ENCODE measurements at regions not wholly inside any gene's neighbourhood (a gene's known extent, or its start where the extent isn't known, plus 50 kb on each side); places are given as distances from the start of the nearest gene placed in this dataset.
"Not testable (repeated sequence)": the region's sequence is repeated elsewhere in the genome, so short reads cannot be mapped to it uniquely, and the experiment has no call there.

- no peak for DNase-seq
These were observed 170.0 kb downstream of the SEMA6D start for GRCh38 chr15:47887241-47887800.

GRCh38 chr15:47888385-47889100 is 171.2 kb downstream of the SEMA6D start:
- DNase-seq = no peak

DNA sequence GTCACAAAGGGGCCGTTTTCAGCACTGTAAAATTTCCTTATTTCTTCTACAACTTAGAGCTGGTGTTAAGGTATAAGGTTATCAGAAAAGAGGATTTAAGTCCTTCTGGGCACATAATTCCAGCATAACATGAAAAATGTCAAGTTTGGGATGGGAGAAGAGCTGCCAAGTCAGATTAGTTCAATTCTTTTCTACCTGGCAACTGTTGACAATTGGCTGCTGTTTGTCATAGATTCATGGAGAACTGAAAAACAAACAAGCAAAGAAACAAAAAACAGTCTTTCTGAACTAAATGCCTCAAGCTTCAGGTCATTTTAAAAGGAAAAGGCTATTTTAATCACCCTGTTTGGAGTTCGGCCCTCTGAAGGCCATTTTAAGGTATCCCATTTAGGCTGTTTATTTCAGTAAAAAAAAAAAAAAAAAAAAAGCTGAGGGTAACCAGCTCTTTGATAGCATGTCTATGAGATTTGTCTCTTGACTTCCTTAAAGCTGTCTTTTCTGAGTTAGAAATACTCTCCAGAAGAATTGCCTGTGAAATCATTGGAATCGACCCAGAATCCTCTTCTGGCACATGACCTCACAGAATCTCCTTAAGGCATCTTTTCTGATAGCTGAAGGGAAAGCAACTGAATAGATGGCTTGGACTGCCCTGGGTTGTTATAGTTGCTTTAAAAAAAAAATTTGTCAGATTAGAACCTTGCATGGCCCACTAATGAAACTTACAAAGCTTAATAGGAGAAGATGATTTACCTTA is 173.3 kb downstream of the SEMA6D start:
- DNase-seq = no peak

DNA sequence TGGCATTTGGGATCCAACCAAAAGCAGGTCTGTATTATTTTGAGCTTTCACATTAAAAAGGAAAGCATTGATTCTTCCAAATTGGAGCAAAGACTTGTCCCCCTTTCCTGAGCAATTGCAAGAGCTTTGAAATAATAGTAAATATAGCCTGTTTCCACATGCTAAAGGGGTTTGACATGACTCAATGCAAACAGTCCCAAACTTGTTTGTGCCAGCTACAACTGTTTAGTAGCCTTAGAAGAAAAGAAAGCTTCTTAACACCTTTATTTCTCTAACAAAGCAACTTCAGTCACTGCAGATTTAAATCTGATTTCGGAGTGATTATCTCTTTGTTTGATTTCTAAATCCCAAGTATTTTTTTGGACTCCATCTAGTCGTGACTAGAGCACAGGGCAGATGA is 180.2 kb downstream of the SEMA6D start:
- DNase-seq = no peak

DNA sequence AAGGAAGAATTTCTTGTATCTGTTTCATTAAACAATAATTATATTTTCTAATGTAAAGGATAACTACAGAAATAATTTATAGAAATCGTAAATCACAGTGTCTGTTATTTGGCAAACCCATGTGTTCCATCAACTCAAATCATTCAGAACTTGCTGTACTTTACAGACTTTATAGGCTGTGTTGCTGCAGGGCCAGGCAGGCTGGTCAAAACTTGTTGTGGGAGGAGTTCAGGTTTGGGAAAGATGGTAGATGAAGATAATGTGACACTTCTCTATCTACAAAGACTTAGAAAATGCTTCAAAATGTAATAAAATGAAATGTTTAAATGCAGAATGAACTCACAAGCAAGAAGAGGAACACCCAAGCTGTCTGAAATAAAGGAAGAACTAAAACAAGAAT is 183.4 kb downstream of the SEMA6D start:
- no peak for DNase-seq

DNA sequence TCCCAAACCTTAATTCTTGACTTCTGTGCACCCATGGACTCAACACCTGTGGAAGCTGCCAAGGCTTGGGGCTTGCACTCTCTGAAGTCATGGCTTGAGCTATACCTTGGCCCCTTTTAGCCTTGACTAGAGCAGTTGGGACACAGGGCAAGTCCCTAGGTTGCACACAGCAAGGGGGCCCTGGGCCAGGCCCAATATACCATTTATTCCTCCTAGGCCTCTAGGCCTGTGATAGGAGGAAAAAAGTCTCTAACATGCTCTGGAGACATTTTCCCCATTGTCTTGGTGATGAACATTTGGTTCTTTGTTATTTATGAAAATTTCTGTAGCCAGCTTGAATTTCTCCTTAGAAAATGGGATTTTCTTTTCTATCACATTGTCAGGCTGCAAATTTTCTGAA is 186.1 kb downstream of the SEMA6D start:
- DNase-seq = no peak

DNA sequence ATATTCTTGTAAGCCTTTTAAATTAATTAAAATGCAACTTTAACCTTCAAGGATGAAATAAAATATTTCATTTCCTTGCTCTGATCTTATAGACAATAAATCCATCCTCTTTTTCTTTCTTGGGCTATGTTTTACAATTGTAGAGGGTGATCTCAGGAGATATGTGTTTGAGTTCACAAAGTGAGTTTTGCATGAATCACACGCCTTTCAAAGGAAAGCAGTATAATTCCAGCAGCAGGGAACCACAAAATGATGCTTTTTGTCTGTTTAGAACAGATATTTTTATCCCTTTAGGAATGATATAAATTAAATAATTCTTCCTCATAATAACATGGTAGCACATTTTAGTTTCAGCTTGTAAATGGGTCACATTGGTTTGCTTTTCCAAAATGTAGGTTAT is 191.2 kb downstream of the SEMA6D start:
- no peak for DNase-seq

DNA sequence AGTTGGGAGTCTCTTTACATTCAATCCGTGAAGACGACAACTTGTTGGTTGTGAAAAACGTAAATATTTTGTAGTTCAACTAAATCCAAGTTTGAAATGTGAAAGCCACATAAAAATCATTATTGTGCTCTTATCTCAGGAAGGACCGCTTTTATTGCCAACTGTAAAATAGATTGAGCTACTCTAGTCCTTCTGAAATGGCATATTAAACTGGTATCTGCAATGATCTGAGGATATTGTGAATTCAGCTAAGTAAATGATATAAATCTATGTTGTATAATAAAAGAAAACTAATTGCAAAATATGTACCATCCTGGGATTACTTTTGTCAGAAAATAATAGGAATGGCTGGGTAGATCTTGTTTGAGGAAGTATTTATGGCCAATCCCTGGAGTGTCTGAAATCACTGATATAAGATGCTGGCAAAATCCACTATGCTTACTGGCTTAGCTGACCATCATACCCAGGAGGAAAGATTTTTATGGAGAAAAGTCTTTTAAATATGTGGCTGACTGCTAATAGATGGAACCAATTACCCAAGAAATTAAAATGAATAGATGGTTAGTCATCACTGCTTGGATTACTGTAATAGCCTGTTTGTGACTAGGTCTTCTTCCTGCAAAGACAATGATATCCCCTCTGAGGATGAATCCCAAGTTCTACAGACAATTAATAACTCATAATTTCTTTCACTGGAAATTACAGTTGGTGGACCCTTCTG is 191.8 kb downstream of the SEMA6D start:
- no peak for DNase-seq

DNA sequence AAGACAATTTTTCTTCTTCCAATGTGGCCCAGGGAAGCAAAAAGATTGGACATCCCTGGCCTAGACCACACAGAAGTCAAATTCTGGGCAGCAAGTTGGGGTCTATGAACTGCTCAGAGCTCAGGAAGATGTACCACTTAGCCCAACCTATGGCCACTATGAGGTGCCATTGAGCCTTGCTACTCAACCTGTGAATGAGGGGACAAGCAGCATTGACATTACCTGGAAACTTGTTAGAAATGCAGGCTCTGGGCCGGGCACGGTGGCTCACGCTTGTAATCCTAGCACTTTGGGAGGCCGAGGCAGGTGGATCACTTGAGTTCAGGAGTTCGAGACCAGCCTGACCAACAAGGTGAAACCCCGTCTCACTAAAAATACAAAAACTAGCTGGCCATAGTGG is 195.6 kb downstream of the SEMA6D start:
- DNase-seq = not testable (repeated sequence)

- DNase-seq = no peak
These were observed 200.6 kb downstream of the SEMA6D start for GRCh38 chr15:47917881-47918280.

DNA sequence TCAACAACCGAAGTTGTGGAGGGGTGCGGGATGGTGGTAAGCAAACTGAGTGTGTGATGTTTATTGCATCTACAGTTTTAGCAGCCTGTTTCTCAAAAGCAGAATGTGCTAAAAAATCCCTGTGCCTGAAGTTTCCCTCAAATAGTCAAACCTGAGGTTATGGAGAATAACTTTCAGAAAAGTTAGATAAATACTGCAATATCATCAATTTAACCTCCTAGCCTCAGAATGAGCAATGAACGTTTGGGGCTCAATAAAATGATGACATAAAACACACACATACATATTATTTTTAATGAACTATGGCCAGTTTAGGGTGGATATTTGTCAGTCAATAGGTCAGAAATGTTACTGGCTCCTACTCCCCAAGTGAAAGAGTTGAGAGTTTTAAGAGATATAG is 201.6 kb downstream of the SEMA6D start:
- no peak for DNase-seq

- no peak for DNase-seq
These were observed 196.4 kb upstream of the SLC24A5 start for GRCh38 chr15:47924381-47924780.

DNA sequence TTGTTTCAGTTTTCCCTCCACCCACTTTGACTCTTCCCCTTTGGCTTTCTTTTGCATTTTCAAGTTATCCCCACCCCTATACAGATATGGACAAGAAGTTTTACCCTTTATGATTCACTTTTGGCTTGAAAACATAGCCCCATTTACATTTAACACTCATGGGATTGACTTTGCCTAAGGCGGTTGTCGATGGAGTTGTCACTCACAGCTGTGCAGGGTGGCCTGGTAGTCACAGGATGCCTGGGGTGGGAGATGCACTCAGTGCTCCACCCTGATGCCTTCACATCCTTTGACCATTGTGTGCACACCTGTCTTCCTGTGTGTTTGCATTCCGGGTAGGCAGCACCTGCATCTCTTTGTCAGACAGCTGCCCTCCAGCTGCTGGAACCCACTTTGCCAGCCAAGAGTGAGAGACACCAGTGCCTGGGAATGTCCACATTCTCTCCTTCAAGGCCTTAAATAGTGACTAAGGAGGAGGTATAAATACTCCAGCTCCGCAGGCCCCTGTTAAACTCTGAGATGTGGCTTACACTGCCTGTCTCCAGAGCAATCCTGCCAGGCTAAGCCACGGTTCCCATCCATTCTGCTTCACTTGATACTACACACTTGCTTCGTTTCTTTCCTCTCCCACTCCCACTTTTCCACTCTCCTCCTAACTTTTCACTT is 191.5 kb upstream of the SLC24A5 start:
- no peak for DNase-seq

GRCh38 chr15:47932261-47932660 is 188.5 kb upstream of the SLC24A5 start:
- peak; percentile 87 for DNase-seq

DNA sequence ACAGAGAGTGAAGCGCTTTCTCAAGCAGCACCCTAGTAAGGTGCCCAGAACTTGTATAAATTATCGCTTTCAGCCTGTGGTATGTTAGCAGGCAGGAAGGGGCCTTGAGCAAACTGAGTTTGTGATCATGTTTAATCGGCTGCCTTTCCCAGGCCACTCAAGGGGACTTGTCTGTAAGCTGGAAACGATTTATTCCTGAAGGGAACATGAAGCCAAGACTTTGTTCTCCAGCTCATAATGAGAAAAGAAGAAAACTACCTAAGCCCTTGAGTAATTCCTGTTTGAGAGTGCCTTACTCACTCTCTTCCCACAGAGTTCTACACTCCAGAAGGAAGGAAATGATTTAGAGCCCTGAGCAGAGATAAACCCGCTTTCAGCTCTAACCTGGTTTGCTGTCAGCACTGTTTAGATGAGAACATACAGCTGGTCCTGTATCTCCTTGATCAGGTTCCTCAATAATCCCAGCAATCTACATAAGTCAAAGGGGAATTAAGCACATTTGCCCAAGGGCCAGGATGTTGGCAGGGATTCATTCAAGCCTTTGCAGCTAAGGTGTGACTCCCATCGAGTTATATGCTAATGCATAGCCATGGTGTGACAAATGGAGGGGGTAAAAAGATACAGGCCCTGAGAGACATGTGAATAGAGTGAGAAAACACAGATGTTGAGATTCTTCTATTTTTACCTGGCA is 187.7 kb upstream of the SLC24A5 start:
- peak; percentile 56 for DNase-seq

DNA sequence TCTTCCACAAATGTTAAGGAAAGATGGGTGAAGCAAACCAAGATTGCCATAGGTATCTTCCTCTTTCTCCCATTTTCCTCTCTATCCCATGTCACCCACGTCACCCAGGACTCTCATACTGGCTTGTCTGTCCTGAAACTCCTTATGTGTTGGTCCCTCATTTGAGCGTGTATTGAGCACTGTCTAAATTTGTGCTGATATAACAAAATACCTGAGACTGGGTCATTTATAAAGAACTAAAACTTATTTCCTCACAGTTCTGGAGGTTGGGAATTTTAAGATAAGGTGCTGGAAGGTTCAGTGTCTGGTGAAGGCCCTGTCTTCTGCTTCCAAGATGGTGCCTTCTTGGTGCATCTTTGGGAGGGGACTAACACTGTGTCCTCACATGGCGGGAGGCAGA is 186.9 kb upstream of the SLC24A5 start:
- no peak for DNase-seq

- DNase-seq = no peak
These were observed 186.4 kb upstream of the SLC24A5 start for GRCh38 chr15:47934342-47934741.

DNA sequence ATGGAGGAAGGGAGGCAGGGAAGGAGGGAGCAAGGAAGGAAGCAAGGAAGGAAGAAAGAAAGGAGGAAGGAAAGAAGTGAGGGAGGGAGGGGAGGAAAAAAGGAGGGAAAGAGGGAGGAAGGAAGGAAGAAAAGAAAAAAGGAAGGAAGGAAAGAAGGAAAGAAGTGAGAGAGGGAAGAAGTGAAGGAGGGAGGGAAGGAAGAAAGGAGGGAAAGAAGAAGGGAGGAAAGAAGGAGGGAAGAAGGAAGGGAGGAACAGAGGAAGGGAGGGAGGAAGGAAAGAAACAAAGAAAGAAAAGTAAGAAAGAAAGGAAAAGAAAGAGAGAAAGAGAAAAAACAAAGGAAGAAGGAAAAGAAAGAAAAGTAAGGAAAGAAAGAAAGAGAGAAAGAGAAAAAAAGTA is 183.0 kb upstream of the SLC24A5 start:
- DNase-seq = no peak

DNA sequence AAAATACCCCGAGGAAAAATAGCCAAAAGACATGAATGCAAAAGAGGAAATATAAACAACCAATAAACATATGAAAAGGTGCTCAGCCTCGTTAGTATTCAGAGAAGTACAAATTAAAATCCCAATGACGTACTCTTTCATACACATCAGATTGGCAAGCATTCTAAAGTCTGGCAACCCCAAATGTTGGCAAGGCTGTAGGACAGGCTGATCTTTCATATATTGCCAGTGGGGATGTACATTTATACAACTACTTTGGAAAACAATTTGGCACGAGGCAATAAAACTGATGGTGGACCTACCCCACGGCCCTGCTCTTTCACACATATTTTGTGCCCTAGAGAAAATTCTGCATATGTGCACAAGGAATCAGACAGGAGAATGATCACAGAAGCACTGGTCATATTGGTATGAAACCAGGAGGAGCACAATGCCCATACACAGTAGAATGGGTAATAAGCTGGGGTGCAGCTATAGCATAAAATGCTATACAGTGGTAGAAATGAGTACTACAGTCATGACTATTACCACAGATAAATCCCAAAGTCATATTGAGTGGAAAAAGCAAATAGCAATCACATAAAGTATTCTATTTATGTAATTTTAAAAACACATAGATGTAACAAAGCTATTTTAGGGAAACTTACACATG is 176.0 kb upstream of the SLC24A5 start:
- no peak for DNase-seq

- no peak for DNase-seq
These were observed 174.7 kb upstream of the SLC24A5 start for GRCh38 chr15:47945872-47946650.

- no peak for DNase-seq
These were observed 171.0 kb upstream of the SLC24A5 start for GRCh38 chr15:47949815-47950214.

Data from right hindlimb (tissue), 1 donor.